ENCODE measurements at regions not wholly inside any gene's neighbourhood (a gene's known extent, or its start where the extent isn't known, plus 50 kb on each side); places are given as distances from the start of the nearest gene placed in this dataset.

DNA sequence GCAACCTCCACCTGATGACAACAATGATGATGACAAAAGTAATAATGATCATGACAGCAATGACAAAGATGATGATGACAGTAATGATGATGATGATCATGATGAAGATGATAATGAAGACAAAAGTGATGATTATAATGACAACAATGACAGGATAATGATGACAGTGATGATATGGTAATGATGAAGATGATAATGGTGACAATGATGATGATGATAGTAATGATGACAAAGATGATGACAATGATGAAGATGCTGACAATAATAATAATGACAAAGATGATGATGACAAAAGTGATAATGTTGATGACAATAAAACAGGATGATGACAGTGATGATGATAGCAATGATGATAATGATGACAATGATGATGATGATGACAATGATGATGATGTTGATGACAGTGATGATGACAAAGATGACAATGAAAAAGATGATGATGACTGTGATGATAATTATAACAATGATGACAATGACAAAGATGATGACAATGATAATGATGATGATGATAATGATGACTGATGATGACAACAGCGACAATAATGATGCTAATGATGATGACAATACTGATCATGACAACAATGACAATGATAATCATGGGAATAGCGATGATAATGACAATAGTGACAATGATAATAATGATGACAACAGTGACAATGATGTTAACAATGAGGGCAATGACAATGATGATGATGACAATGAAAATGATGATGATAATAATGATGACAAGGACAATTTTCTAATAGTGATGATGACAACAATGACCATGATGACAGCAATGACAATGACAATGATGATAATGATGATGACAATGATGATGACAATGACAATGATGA, 1106.5 kb upstream of the AUTS2 start:
- Histone ChIP-seq H3K36me3 (no peaks in the 10 kb centered on the region), H3K4me1 (peaks cover 8% of the 10 kb centered on the region), H3K27me3 (no peaks in the 10 kb centered on the region), H3K4me3 (ENCODE audit: low read depth, low read length) (no peak overlapping the region), H3K9me3 (peaks cover 4% of the 10 kb centered on the region; the same call in 1 of the 2 replicates)
- TF ChIP-seq, protein P1, sequence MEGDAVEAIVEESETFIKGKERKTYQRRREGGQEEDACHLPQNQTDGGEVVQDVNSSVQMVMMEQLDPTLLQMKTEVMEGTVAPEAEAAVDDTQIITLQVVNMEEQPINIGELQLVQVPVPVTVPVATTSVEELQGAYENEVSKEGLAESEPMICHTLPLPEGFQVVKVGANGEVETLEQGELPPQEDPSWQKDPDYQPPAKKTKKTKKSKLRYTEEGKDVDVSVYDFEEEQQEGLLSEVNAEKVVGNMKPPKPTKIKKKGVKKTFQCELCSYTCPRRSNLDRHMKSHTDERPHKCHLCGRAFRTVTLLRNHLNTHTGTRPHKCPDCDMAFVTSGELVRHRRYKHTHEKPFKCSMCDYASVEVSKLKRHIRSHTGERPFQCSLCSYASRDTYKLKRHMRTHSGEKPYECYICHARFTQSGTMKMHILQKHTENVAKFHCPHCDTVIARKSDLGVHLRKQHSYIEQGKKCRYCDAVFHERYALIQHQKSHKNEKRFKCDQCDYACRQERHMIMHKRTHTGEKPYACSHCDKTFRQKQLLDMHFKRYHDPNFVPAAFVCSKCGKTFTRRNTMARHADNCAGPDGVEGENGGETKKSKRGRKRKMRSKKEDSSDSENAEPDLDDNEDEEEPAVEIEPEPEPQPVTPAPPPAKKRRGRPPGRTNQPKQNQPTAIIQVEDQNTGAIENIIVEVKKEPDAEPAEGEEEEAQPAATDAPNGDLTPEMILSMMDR (IDR thresholded peaks at IDR 0.05; ENCODE audit: low read depth, low read length): no peak
- no peak for DNase-seq

DNA sequence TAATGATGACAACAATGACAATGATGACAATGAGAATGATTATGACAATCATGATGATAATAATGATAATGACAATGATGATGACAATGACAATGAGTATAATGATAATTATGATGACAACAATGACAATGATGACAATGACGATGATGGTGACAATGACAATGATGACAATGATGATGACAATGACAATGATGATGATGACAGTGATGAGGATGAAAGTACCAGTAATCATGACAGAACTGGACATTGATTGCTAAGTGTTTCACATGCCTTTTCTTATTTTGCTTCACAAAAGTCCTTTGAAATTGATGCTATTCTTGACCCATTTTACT, 1106.0 kb upstream of the AUTS2 start:
- Histone ChIP-seq H3K4me1 (peaks cover 8% of the 10 kb centered on the region), H3K9me3 (peaks cover 4% of the 10 kb centered on the region; the same call in 1 of the 2 replicates), H3K4me3 (ENCODE audit: low read depth, low read length) (no peak overlapping the region), H3K27me3 (no peaks in the 10 kb centered on the region), H3K36me3 (no peaks in the 10 kb centered on the region)
- no peak for DNase-seq
- TF ChIP-seq, protein P1 (IDR thresholded peaks at IDR 0.05; ENCODE audit: low read depth, low read length): no peak

DNA sequence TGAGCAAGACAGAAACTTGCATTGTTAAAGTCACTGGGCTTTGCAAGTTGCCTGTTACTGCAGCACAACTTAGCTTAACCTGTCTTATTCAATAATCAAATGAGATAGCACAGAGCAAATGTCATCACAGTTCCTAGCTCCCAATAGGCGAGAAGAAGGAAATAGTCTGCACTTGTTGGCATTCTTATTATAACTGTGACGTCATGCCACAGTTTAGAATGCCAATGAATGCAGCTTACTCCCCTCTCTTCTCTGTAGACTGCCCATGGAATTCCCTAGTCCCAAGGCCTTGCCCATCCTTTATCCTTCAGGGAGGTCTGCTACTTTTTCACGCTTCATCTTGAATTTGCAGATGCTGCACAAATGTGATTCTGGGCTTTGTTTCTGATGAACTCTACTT, 1094.9 kb upstream of the AUTS2 start:
- DNase-seq: no peak
- Histone ChIP-seq H3K4me3 (ENCODE audit: low read depth, low read length) (no peak overlapping the region), H3K36me3 (no peaks in the 10 kb centered on the region), H3K27me3 (no peaks in the 10 kb centered on the region), H3K9me3 (no peaks in the 10 kb centered on the region; the same call in 1 of the 2 replicates), H3K4me1 (no peaks in the 10 kb centered on the region)
- TF ChIP-seq, protein P1 (IDR thresholded peaks at IDR 0.05; ENCODE audit: low read depth, low read length): no peak

DNA sequence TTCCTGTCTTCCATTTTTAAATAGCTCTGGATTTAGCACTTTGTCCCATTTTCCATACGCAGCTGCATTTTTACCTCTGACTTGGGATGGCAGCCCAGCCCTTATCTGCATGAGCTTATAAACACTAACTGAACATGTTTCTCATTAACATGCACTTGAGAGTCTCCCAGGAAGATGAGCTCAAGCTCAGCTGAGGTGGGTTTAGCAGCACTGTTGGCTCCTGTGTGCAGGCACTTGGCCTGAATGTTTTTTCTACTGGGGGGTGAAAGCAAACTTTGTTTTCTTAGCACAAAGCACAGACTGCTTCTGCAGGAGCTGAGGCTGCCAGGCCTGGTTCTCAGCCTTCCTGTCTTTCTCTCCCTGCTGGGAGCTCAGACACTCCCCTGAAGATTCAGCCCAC, 1093.6 kb upstream of the AUTS2 start:
- H3K27me3 ChIP-seq: no peaks in the 10 kb centered on the region
- H3K4me3 ChIP-seq (ENCODE audit: low read depth, low read length): no peak overlapping the region
- no peaks in the 10 kb centered on the region; the same call in 1 of the 2 replicates for H3K9me3 ChIP-seq
- H3K4me1 ChIP-seq: no peaks in the 10 kb centered on the region
- no peaks in the 10 kb centered on the region for H3K36me3 ChIP-seq
- TF ChIP-seq, protein P1 (IDR thresholded peaks at IDR 0.05; ENCODE audit: low read depth, low read length): no peak
- DNase-seq: no peak

DNA sequence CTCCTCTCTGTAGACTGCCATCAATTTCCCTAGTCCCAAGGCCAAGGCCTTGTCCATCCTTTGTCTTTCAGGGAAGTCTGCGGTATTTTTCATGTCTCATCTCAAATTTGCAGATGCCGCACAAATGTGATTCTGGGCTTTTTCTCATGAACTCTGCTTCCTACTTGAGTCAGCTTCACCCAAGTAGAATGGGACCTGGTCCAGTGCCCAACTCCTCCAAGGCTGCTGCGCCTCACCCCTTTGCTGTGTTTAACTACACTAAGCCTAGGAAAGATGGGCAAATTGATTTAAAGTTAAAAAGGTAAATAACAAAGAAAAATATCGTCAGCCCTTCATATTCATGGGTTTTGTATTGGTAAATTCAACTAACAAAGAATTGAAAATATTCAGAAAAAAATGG, 1092.6 kb upstream of the AUTS2 start:
- Histone ChIP-seq H3K9me3 (no peaks in the 10 kb centered on the region; the same call in 1 of the 2 replicates), H3K27me3 (no peaks in the 10 kb centered on the region), H3K4me3 (ENCODE audit: low read depth, low read length) (no peak overlapping the region), H3K36me3 (no peaks in the 10 kb centered on the region), H3K4me1 (no peaks in the 10 kb centered on the region)
- DNase-seq: no peak
- TF ChIP-seq, protein P1 (IDR thresholded peaks at IDR 0.05; ENCODE audit: low read depth, low read length): no peak

DNA sequence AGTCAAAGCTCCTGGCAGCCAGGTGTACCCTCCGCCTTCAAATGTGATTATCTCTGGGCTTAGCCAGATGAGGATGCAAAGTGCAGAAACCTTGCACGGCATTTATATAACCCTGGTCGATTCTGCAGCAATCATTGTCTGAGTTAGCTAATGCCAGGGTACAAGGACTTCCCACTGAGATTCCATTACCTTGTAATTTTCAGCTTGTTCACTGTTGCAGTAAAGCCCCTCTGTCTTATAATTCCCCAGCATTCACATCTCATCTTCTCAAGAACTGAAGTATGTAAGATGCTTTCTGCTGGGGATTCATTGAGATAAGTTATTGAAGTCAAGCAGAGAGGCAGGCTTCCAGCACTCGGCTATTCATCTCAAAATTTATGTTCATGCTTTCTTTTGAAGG, 1090.6 kb upstream of the AUTS2 start:
- no peaks in the 10 kb centered on the region for H3K4me1 ChIP-seq
- TF ChIP-seq, protein P1 (IDR thresholded peaks at IDR 0.05; ENCODE audit: low read depth, low read length): no peak

More for the DNA sequence above, 1090.6 kb upstream of the AUTS2 start:
- Histone ChIP-seq H3K27me3 (no peaks in the 10 kb centered on the region), H3K9me3 (no peaks in the 10 kb centered on the region; the same call in 1 of the 2 replicates), H3K4me3 (ENCODE audit: low read depth, low read length) (no peak overlapping the region), H3K36me3 (no peaks in the 10 kb centered on the region)
- DNase-seq: no peak
